ENCODE measurements at regions not wholly inside any gene's neighbourhood (a gene's known extent, or its start where the extent isn't known, plus 50 kb on each side); places are given as distances from the start of the nearest gene placed in this dataset.

GRCh38 chr6:119760046-119760445, 410.5 kb upstream of the MAN1A1 start (continued):
- no peak for TF ChIP-seq DZIP1 (CRISPR knock-in tag; IDR thresholded peaks at IDR 0.05)
- TF ChIP-seq ZNF333 (CRISPR knock-in tag; IDR thresholded peaks at IDR 0.05; ENCODE audit: borderline replicate concordance): no peak
- TF ChIP-seq SRSF4 (IDR thresholded peaks at IDR 0.05; ENCODE audit: low read depth, low read length, poor library complexity, severe bottlenecking): no peak

GRCh38 chr6:119758385-119758784, 408.8 kb upstream of the MAN1A1 start:
- Histone ChIP-seq H3K4me2 (ENCODE audit: low read depth, low read length) (no peak overlapping the region), H3K36me3 (replicated peaks in 1 of 2; ENCODE audit: control insufficient read depth in 1 of 2, insufficient read depth in 2 of 2, low read length in 2 of 2) (no peaks in the 10 kb centered on the region), H3K27ac (ENCODE audit: extremely low read length, insufficient read depth, low read length) (no peak overlapping the region), H3K9me3 (ENCODE audit: low read length) (no peaks in the 10 kb centered on the region), H3K4me1 (ENCODE audit: insufficient read depth, low read length) (no peaks in the 10 kb centered on the region), H3K9ac (ENCODE audit: insufficient read depth, low read depth, low read length) (no peak overlapping the region), H3K79me2 (ENCODE audit: insufficient read depth, low read length) (no peaks in the 10 kb centered on the region), H4K20me1 (ENCODE audit: insufficient read depth, low read length) (no peaks in the 10 kb centered on the region), H3K4me3 (replicated peaks in 1 of 3; ENCODE audit: insufficient read depth in 1 of 3, low read depth in 2 of 3, low read length in 3 of 3) (no peak overlapping the region), H3K27me3 (ENCODE audit: control insufficient read depth in 1 of 2, insufficient read depth in 2 of 2, low read length in 2 of 2) (no peaks in the 10 kb centered on the region), H2AFZ (ENCODE audit: low read length) (no peak overlapping the region)
- WGBS (ENCODE audit: low lambda C conversion rate): 0% methylated on average over 3 of the region's 3 CpGs
- CTCF ChIA-PET (ENCODE audit: low intra/inter-chr PET ratio, low total read pairs): no interaction called here
- FAIRE-seq (no peak), DNase-seq (ENCODE audit: low spot score) (no peak), ATAC-seq (no peak)
- POLR2A ChIA-PET: no interaction called here
- intact Hi-C loops (cut with micrococcal nuclease; ENCODE audit: unreplicated experiment) (no loop called here), in situ Hi-C loops (cut with HindIII; ENCODE audit: extremely low pct_ligation_motif_present, low pct_unique_long_range_greater_than_20kb) (no loop called here)
- TF ChIP-seq FOXC1 (CRISPR knock-in tag; IDR thresholded peaks at IDR 0.05; ENCODE audit: borderline replicate concordance): no peak
- no TSS peak for BruUV-seq (replicated peaks)

- Histone ChIP-seq H3K27ac (ENCODE audit: extremely low read length, insufficient read depth, low read length) (no peak overlapping the region), H3K4me2 (ENCODE audit: low read depth, low read length) (no peak overlapping the region), H3K27me3 (ENCODE audit: control insufficient read depth in 1 of 2, insufficient read depth in 2 of 2, low read length in 2 of 2) (no peaks in the 10 kb centered on the region), H2AFZ (ENCODE audit: low read length) (no peak overlapping the region), H3K4me1 (ENCODE audit: insufficient read depth, low read length) (no peaks in the 10 kb centered on the region), H3K9ac (ENCODE audit: insufficient read depth, low read depth, low read length) (no peak overlapping the region), H3K36me3 (replicated peaks in 1 of 2; ENCODE audit: control insufficient read depth in 1 of 2, insufficient read depth in 2 of 2, low read length in 2 of 2) (no peaks in the 10 kb centered on the region), H3K4me3 (replicated peaks in 1 of 3; ENCODE audit: insufficient read depth in 1 of 3, low read depth in 2 of 3, low read length in 3 of 3) (no peak overlapping the region), H4K20me1 (ENCODE audit: insufficient read depth, low read length) (no peaks in the 10 kb centered on the region), H3K9me3 (ENCODE audit: low read length) (no peaks in the 10 kb centered on the region), H3K79me2 (ENCODE audit: insufficient read depth, low read length) (no peaks in the 10 kb centered on the region)
- POLR2A ChIA-PET: no interaction called here
- intact Hi-C loops (cut with micrococcal nuclease; ENCODE audit: unreplicated experiment): no loop called here
- no peak for ATAC-seq
- DNase-seq (ENCODE audit: low spot score): no peak
- TF ChIP-seq ZNF766 (CRISPR knock-in tag; IDR thresholded peaks at IDR 0.05; ENCODE audit: borderline replicate concordance) (no peak), DBP (CRISPR knock-in tag; IDR thresholded peaks at IDR 0.05; ENCODE audit: not compliant biosample characterization) (no peak), NR2C2 (CRISPR knock-in tag; IDR thresholded peaks at IDR 0.05; ENCODE audit: borderline replicate concordance) (no peak), ZXDC (CRISPR knock-in tag; IDR thresholded peaks at IDR 0.05) (no peak)
- WGBS (ENCODE audit: low lambda C conversion rate): 2% methylated on average over 1 of the region's 2 CpGs
- in situ Hi-C loops (cut with HindIII; ENCODE audit: extremely low pct_ligation_motif_present, low pct_unique_long_range_greater_than_20kb): no loop called here
- no peak for FAIRE-seq
- CTCF ChIA-PET (ENCODE audit: low intra/inter-chr PET ratio, low total read pairs): no interaction called here
- no TSS peak for BruUV-seq (replicated peaks)
These were observed 407.9 kb upstream of the MAN1A1 start for GRCh38 chr6:119757467-119757866.
